ENCODE measurements at regions not wholly inside any gene's neighbourhood (a gene's known extent, or its start where the extent isn't known, plus 50 kb on each side); places are given as distances from the start of the nearest gene placed in this dataset.
A peak's percentile ranks its signal among the peaks of the same experiment; 100 is the strongest.

DNA sequence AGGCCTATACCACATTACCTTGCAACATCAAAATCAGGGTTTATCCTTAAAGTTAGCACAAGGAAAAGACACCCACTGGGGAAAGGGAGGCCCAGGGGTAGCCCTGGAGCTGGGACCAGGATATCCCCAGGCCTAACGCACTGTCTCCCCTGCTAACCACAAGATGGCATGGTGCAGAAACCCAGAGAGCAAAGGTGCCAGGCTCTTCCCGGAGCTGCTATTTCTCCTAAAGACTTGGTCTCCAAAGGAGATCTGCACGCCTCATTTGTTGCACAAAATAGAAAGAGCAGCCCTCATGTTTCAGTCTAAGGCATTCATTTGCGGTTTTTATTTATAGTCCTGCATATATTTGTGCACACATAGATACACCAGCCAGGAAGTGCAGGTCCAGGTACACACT, 408.6 kb downstream of the SOX9 start:
- no peak for DNase-seq
- no peak for TF ChIP-seq POLR2A (IDR thresholded peaks at IDR 0.05; ENCODE audit: low read length)
- no peak for TF ChIP-seq GATA1 (IDR thresholded peaks at IDR 0.05; ENCODE audit: low read depth, low read length)

DNA sequence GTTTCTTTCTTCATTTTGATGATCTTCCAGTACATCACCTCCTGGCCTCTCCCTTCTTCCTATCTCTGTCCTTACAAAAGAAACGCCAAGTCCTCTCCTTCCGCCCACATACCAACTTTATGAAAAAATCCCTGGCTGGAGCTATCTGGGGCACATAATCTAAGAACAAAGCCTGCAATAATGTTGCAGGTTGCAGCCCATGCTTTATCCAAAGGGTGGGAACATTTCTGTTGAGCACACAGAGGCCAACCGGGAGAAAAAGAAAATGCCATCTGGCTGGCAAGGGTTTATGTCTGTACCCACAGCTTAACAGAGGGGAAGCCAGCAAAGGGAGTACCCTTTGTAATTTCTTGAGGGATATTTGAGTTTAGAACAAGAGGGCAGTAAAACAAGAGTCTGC, 409.6 kb downstream of the SOX9 start:
- no peak for TF ChIP-seq POLR2A (IDR thresholded peaks at IDR 0.05; ENCODE audit: low read length)
- TF ChIP-seq GATA1 (IDR thresholded peaks at IDR 0.05; ENCODE audit: low read depth, low read length) = no peak
- DNase-seq = no peak

DNA sequence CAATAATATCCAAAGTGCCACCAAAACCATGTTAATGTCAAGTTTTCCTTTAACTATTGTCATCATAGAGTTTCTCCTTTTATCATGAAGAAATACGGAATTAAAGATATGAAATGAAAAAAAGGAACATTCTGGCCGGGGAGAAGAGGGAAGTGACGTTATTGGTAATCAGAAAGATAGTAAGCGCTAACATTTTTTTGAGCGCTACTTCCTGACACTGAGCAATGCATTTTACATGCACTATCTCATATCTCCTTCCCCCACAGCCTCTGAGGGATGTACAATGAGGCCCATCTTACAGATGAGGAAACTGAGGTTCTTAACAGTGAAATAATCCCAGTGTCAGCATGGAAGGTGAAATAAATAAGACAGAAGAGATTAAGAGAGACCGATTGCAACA, 410.9 kb downstream of the SOX9 start:
- TF ChIP-seq POLR2A (IDR thresholded peaks at IDR 0.05; ENCODE audit: low read length) (no peak), GATA1 (IDR thresholded peaks at IDR 0.05; ENCODE audit: low read depth, low read length) (no peak)
- no peak for DNase-seq

DNA sequence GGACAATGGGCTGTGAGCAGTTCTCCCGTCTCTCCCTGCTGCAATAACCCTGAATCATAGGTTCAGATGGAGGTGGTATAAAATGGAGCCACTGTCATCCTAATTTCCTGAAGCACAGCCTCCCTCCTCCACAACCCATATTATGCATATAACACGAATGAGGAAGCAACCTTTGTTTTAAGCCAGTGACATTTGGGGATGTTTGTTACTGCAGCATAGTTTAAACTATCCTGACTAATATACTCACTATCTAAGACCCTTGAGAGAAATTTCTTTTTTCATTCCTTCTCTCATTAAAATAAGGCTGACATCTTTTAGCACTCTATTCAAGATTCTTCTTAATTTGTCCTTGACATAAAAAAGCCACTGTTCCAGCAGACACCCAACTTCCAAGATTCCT, 413.4 kb downstream of the SOX9 start:
- DNase-seq = no peak
- TF ChIP-seq POLR2A (IDR thresholded peaks at IDR 0.05; ENCODE audit: low read length) = no peak
- no peak for TF ChIP-seq GATA1 (IDR thresholded peaks at IDR 0.05; ENCODE audit: low read depth, low read length)

DNA sequence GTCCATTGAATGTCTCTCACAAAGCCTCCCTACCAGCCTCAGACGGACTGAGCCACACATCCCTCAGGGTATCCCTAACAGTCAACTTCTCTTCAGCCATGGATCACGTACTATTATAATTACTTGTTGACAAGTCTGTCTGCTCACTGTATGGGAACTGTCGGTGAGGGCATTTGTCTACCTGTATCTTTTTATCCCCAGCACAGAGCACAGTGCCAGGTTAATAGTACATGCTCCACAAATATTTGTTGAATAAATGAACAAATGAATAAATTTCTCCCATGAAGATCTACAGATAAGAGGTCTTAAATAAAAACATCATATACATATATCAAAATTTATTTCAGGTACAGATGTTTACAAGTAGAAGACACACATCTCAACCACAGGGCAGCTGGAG, 414.0 kb downstream of the SOX9 start:
- TF ChIP-seq POLR2A (IDR thresholded peaks at IDR 0.05; ENCODE audit: low read length) = no peak
- no peak for TF ChIP-seq GATA1 (IDR thresholded peaks at IDR 0.05; ENCODE audit: low read depth, low read length)
- DNase-seq = no peak

DNA sequence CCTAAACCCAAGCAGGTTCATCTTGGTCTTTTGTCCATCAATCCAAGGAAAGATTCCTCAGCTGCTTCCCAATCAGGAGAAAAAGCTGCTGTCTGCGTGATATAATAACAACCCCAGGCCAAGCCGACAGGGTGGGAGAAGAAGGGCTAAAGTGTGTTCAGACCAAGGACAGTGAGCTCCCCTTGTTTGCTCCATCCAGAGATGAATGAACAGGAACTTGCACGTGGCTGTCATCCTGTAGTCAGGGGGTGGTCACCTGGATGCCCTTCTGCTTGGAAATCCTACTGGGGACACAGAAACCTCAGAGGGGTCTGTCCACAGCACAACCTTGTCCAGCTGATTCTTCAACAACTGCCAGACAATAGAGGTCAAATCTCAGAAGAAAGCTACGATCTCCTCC, 414.5 kb downstream of the SOX9 start:
- no peak for TF ChIP-seq GATA1 (IDR thresholded peaks at IDR 0.05; ENCODE audit: low read depth, low read length)
- TF ChIP-seq POLR2A (IDR thresholded peaks at IDR 0.05; ENCODE audit: low read length) = no peak
- DNase-seq = no peak

DNA sequence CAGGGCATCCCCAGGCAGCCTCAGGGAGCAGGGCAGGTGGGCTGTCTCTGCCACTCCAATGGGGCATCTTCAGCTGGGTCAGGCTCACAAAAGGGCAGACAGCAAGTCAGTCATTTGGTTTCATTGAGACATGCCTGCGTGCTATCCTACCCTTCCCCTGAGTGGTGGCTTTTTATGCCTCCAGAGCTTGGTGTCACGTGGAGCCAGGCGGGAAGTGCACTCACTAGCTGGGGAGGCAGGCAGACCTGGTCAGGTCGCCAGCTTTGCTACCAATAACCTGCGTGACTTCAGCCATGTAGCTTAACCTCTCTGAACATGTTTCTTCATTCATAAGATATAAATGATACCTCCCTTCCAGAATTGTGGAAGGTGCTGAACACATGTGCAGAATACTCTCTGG, 415.0 kb downstream of the SOX9 start:
- no peak for DNase-seq
- TF ChIP-seq GATA1 (IDR thresholded peaks at IDR 0.05; ENCODE audit: low read depth, low read length) = no peak
- no peak for TF ChIP-seq POLR2A (IDR thresholded peaks at IDR 0.05; ENCODE audit: low read length)

DNA sequence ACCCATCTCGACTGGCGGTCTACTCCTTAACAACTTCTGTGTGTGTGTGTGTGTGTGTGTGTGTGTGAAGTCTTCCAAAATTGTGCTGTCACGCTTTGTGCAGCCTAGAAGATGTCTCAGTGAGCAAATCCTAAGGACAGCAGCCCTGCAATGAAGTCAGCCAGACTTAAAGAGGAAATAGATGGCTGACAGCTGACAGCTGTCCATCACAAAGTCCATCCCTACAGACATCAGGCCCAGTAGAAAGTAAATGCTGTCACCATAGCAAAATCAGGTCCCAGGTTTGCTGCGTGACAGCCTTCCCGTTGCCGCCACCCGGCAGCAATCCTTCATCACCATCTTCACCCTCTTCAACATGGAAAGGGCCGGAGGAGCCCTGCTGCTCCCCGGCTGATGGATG, 416.0 kb downstream of the SOX9 start:
- DNase-seq = no peak
- TF ChIP-seq GATA1 (IDR thresholded peaks at IDR 0.05; ENCODE audit: low read depth, low read length) = no peak
- no peak for TF ChIP-seq POLR2A (IDR thresholded peaks at IDR 0.05; ENCODE audit: low read length)

DNA sequence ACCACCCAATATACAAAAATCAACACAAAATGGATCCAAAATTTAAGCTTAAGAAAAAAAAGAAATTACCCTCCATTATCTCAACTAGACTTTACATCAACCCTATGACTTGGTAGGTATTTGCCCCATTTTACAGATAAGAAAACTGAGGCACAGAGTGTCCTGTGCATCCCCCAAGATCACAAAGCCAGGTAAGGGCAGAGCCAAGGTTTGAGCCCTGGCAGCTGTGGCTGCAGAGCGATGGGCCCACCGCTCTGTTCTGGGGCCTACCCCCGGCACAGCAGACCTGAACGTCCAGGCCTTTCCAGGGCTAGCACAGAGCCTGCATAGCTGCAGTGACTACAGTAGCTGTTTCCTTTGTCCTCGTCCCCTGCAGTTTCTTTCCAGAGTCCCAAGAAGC, 417.6 kb downstream of the SOX9 start:
- TF ChIP-seq GATA1 (IDR thresholded peaks at IDR 0.05; ENCODE audit: low read depth, low read length) (no peak), POLR2A (IDR thresholded peaks at IDR 0.05; ENCODE audit: low read length) (no peak)
- no peak for DNase-seq

DNA sequence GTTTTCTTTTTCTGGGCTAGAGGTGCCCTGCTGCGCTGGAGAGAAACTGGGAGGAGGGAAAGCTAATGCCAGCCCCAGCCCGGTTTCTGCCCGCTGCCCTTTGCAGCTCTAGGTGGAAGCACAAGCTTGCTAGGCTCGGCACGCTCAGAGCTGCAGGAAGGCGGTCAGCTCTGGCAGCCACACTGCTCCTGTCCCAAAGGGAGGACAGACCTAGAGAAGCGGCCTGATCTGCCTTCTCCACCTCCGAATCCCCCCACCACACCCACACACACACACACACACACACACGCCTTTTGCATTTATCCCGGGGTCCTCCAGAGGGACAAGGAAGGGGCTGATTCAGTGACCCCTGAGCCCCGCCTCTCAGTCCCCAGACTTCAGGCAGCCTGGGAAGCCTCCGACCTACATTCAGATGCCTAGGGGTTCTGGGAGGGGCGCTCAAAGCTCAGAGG, 418.1 kb downstream of the SOX9 start:
- no peak for DNase-seq
- TF ChIP-seq GATA1 (IDR thresholded peaks at IDR 0.05; ENCODE audit: low read depth, low read length) (no peak), POLR2A (IDR thresholded peaks at IDR 0.05; ENCODE audit: low read length) (no peak)

DNA sequence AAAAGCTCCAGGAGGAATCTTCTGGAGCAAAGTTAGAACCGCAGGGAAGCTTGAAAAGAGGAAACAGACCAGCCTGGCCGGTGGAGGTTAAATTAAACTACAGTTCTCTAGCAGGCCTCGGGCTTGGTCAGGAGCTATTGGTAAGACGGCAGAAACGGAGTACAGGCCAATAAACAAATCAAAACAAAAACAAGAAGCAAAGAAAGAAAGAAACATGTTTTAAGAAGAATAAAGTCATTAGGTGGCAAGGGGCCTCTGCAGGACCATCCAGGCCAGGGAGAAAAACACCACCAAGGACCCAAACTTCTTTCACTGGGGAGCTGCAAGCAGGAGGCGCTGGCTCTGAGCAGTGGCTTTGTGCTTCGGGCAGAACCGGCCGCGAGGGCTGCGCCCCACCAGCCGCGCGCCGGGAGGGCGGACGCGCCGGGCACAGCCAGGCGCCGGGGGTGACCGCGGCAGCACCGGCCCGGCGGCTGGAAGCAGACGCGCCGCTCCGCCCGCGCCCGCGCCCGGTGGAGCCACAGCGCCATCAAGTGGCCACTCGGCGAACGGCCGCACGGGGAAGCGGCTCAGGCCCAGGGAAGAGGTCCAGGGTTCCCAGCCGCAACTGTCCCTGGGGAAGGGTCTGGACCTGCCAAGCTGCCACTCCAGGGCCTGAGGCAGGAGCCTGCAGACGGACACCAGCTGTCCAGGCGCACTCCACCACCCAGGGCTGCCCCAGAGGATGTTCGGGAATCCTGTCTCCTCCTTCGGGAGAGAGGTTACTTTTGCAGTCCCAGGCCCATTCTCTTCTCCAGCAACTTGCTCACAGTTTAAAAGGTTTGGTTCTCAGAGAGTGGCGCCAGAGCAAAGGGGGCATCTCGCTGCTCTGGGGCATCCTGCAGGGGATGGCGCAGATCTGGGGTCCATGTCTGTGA, 419.4 kb downstream of the SOX9 start:
- peak; percentile 50 to 64 for DNase-seq
- TF ChIP-seq GATA1 (IDR thresholded peaks at IDR 0.05; ENCODE audit: low read depth, low read length) = no peak
- no peak for TF ChIP-seq POLR2A (IDR thresholded peaks at IDR 0.05; ENCODE audit: low read length)

DNA sequence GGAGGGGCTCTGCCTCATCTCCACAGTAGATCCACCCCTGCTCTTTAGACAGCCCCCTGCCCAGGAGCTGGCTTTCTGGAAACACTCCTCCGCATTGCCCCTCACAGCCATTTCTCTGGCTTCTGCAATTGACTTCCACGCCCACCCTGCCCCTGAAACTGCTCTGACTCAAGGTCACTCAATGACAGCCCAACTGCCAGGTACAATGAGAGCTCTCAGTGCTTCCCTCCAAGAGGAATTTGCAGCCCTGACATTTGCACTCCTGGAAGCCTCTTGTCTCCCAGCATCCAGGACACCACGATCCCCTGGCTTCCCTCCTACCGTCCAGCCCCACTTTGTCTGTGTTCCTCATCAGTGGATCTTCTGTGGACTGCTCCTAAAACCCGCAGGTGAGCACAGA, 421.5 kb downstream of the SOX9 start:
- TF ChIP-seq GATA1 (IDR thresholded peaks at IDR 0.05; ENCODE audit: low read depth, low read length) = no peak
- no peak for TF ChIP-seq POLR2A (IDR thresholded peaks at IDR 0.05; ENCODE audit: low read length)
- no peak for DNase-seq

DNA sequence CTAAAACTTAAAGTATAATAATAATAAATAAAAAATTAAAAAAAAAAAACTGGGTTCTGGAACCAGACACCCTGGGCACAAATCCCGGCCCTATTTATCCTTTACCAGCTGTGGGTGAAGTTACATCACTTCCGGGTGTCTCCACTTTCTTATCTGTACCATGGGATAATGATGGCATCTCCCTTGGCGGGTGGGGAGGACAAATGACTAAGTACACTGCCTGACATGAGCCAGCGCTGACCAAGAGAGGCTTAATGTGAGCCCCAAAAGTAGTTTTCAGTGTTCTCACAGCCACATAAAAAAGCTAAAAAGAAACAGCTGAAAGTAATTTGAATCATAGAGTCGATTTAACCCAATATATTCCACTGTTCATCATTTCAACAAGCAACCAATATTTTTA, 424.9 kb downstream of the SOX9 start:
- TF ChIP-seq POLR2A (IDR thresholded peaks at IDR 0.05; ENCODE audit: low read length) = no peak
- TF ChIP-seq GATA1 (IDR thresholded peaks at IDR 0.05; ENCODE audit: low read depth, low read length) = no peak

DNA sequence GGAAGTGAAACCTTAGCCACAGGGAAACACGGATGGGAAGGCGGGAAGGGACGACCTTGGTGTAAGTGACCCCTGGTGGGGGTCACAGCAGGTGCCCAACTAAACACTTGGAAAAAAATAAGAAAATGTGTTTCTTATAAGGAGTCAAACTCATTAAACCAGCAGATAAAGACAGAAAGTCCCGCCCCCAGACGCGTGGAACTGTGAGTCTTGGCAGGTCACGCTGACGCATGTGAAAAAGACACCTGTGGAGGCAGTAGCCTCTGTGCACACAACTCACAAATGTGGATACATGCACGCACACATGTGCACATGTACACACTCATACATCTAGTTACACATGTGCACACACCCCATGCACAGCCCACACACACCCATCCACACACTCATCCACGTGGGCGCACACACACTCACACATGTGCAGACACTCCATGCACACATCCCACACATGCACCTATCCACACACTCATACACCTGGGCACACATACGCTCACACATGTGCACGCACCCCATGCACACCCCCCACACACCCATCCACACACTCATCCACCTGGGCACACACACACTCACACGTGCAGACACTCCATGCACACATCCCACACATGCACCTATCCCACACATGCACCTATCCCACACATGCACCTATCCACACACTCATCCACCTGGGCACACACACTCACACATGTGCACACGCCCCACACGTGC, 432.4 kb downstream of the SOX9 start:
- no peak for DNase-seq
- TF ChIP-seq POLR2A (IDR thresholded peaks at IDR 0.05; ENCODE audit: low read length) (no peak), GATA1 (IDR thresholded peaks at IDR 0.05; ENCODE audit: low read depth, low read length) (no peak)

More for the DNA sequence above, 424.9 kb downstream of the SOX9 start:
- no peak for DNase-seq

DNA sequence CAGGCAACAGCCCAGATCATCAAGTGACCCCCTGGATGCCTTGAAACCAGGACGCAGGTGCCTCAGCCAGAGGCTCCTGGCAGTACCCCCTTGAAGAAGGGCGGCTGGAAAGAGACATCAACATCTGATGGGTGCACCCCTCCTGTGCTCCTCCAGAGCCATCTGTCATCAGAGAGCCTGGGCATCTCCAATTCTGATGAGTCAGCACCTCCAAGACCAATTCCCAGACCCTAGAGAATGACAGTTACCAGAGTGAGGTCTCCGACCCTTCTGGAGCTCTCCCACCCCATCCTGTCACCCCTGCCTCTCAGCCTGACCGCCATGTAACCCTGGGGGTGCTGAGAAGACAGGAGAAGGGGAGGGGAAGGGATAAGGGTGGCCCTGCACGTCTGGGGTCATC, 433.7 kb downstream of the SOX9 start:
- no peak for DNase-seq

More for the DNA sequence above, 433.7 kb downstream of the SOX9 start:
- TF ChIP-seq POLR2A (IDR thresholded peaks at IDR 0.05; ENCODE audit: low read length) (no peak), GATA1 (IDR thresholded peaks at IDR 0.05; ENCODE audit: low read depth, low read length) (no peak)
